ENCODE measurements at regions not wholly inside any gene's neighbourhood (a gene's known extent, or its start where the extent isn't known, plus 50 kb on each side); places are given as distances from the start of the nearest gene placed in this dataset.

GRCh38 chr3:99442599-99442998, 195.8 kb upstream of the COL8A1 start:
- no peak for DNase-seq (ENCODE audit: low spot score)

GRCh38 chr3:99439892-99440291, 198.5 kb upstream of the COL8A1 start:
- no peak for DNase-seq (ENCODE audit: low spot score)

- DNase-seq (ENCODE audit: low spot score): no peak
Measured at GRCh38 chr3:99434190-99434589, 204.2 kb upstream of the COL8A1 start.

GRCh38 chr3:99430348-99431134, 207.9 kb upstream of the COL8A1 start:
- peak; percentile 46 for DNase-seq (ENCODE audit: low spot score)

- DNase-seq (ENCODE audit: low spot score): no peak
Measured at GRCh38 chr3:99429502-99429901, 208.9 kb upstream of the COL8A1 start.

GRCh38 chr3:99425930-99426329, 212.5 kb upstream of the COL8A1 start:
- no peak for DNase-seq (ENCODE audit: low spot score)

GRCh38 chr3:99419116-99419515, 219.3 kb upstream of the COL8A1 start:
- DNase-seq (ENCODE audit: low spot score): no peak

- DNase-seq (ENCODE audit: low spot score): no peak
Measured at GRCh38 chr3:99418709-99419108, 219.7 kb upstream of the COL8A1 start.

GRCh38 chr3:99418209-99418635, 220.2 kb upstream of the COL8A1 start:
- DNase-seq (ENCODE audit: low spot score): no peak

- peak; percentile 38 for DNase-seq (ENCODE audit: low spot score)
Measured at GRCh38 chr3:99413504-99413903, 224.9 kb upstream of the COL8A1 start.

GRCh38 chr3:99410789-99411311, 227.5 kb upstream of the COL8A1 start:
- DNase-seq (ENCODE audit: low spot score): peak; percentile 38

GRCh38 chr3:99409961-99410360, 228.4 kb upstream of the COL8A1 start:
- DNase-seq (ENCODE audit: low spot score): no peak

GRCh38 chr3:99407257-99407656, 231.1 kb upstream of the COL8A1 start:
- no peak for DNase-seq (ENCODE audit: low spot score)

GRCh38 chr3:99402755-99403154, 235.6 kb upstream of the COL8A1 start:
- DNase-seq (ENCODE audit: low spot score): no peak

GRCh38 chr3:99400352-99400751, 238.0 kb upstream of the COL8A1 start:
- DNase-seq (ENCODE audit: low spot score): no peak

- DNase-seq (ENCODE audit: low spot score): peak; percentile 57
Measured at GRCh38 chr3:99396651-99397275, 241.6 kb upstream of the COL8A1 start.

GRCh38 chr3:99394831-99395778, 243.3 kb upstream of the COL8A1 start:
- peak; percentile 77 for DNase-seq (ENCODE audit: low spot score)

GRCh38 chr3:99393961-99394360, 244.4 kb upstream of the COL8A1 start:
- no peak for DNase-seq (ENCODE audit: low spot score)

- DNase-seq (ENCODE audit: low spot score): peak; percentile 9
Measured at GRCh38 chr3:99388780-99389179, 249.6 kb upstream of the COL8A1 start.

- DNase-seq (ENCODE audit: low spot score): no peak
Measured at GRCh38 chr3:99384596-99384995, 253.8 kb upstream of the COL8A1 start.

- DNase-seq (ENCODE audit: low spot score): no peak
Measured at GRCh38 chr3:99376926-99377325, 261.5 kb upstream of the COL8A1 start.

- DNase-seq (ENCODE audit: low spot score): no peak
Measured at GRCh38 chr3:99373846-99374210, 264.6 kb upstream of the COL8A1 start.
